ENCODE measurements at regions not wholly inside any gene's neighbourhood (a gene's known extent, or its start where the extent isn't known, plus 50 kb on each side); places are given as distances from the start of the nearest gene placed in this dataset.

DNA sequence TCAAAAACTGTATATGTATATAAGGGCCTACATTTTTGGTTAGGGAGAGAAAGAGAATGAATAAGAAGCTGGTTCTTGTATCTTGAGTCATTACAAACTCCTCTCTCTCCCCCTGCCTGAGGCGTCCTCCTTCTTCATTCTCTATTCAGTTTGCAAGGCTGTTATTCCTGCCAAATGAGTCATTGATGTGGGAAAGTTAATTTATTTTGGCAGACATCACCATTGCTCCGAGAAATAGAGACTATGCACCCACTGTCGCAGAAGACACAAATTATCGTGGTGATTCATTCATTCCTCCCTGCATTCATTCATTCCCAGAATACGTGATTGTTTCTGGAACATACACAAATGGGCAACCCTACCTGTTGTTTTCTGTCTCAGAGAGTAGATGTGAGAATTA lies 112.5 kb upstream of the MED13L start:
- TF ChIP-seq, protein P1, sequence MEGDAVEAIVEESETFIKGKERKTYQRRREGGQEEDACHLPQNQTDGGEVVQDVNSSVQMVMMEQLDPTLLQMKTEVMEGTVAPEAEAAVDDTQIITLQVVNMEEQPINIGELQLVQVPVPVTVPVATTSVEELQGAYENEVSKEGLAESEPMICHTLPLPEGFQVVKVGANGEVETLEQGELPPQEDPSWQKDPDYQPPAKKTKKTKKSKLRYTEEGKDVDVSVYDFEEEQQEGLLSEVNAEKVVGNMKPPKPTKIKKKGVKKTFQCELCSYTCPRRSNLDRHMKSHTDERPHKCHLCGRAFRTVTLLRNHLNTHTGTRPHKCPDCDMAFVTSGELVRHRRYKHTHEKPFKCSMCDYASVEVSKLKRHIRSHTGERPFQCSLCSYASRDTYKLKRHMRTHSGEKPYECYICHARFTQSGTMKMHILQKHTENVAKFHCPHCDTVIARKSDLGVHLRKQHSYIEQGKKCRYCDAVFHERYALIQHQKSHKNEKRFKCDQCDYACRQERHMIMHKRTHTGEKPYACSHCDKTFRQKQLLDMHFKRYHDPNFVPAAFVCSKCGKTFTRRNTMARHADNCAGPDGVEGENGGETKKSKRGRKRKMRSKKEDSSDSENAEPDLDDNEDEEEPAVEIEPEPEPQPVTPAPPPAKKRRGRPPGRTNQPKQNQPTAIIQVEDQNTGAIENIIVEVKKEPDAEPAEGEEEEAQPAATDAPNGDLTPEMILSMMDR (tag by site-specific recombination; IDR thresholded peaks at IDR 0.05): no peak
- TF ChIP-seq ZNF530 (tag by site-specific recombination; IDR thresholded peaks at IDR 0.05; ENCODE audit: low read depth) (no peak), ZNF184 (tag by site-specific recombination; IDR thresholded peaks at IDR 0.05) (0 out of 2 replicates have a peak, but pooled peaks have one; percentile 14), SP2 (tag by site-specific recombination; IDR thresholded peaks at IDR 0.05) (no peak), ZNF24 (tag by site-specific recombination; IDR thresholded peaks at IDR 0.05) (peak; percentile 93), ZNF626 (tag by site-specific recombination; IDR thresholded peaks at IDR 0.05) (no peak), REST (tag by site-specific recombination; IDR thresholded peaks at IDR 0.05) (no peak), ZIC2 (tag by site-specific recombination; IDR thresholded peaks at IDR 0.05) (no peak), SALL2 (tag by site-specific recombination; IDR thresholded peaks at IDR 0.05; ENCODE audit: borderline replicate concordance) (no peak), ZNF121 (tag by site-specific recombination; IDR thresholded peaks at IDR 0.05) (no peak), ZNF214 (tag by site-specific recombination; IDR thresholded peaks at IDR 0.05; ENCODE audit: borderline replicate concordance) (no peak), GLI4 (tag by site-specific recombination; IDR thresholded peaks at IDR 0.05) (no peak), ZNF394 (tag by site-specific recombination; IDR thresholded peaks at IDR 0.05; ENCODE audit: borderline replicate concordance) (no peak)
- TF ChIP-seq, protein P2, sequence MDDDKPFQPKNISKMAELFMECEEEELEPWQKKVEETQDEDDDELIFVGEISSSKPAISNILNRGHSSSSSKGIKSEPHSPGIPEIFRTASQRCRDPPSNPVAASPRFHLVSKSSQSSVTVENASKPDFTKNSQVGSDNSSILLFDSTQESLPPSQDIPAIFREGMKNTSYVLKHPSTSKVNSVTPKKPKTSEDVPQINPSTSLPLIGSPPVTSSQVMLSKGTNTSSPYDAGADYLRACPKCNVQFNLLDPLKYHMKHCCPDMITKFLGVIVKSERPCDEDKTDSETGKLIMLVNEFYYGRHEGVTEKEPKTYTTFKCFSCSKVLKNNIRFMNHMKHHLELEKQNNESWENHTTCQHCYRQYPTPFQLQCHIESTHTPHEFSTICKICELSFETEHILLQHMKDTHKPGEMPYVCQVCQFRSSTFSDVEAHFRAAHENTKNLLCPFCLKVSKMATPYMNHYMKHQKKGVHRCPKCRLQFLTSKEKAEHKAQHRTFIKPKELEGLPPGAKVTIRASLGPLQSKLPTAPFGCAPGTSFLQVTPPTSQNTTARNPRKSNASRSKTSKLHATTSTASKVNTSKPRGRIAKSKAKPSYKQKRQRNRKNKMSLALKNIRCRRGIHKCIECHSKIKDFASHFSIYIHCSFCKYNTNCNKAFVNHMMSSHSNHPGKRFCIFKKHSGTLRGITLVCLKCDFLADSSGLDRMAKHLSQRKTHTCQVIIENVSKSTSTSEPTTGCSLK (tag by site-specific recombination; IDR thresholded peaks at IDR 0.05): no peak
